IPS DF 4.7 (cell line): ENCODE measurements at regions not wholly inside any gene's neighbourhood (a gene's known extent, or its start where the extent isn't known, plus 50 kb on each side); places are given as distances from the start of the nearest gene placed in this dataset.
"Not testable (repeated sequence)": the region's sequence is repeated elsewhere in the genome, so short reads cannot be mapped to it uniquely, and the experiment has no call there.

ENCODE experiments used
- DNase-seq: peaks from one replicate; pipeline ENCODE4 v3.0.0-alpha.2; 2013; ENCODE audit warnings: low spot score; ENCODE audit errors: extremely low read depth

GRCh38 chr4:75189711-75190335 is 256.9 kb downstream of the PARM1 start:
- no peak for DNase-seq

DNA sequence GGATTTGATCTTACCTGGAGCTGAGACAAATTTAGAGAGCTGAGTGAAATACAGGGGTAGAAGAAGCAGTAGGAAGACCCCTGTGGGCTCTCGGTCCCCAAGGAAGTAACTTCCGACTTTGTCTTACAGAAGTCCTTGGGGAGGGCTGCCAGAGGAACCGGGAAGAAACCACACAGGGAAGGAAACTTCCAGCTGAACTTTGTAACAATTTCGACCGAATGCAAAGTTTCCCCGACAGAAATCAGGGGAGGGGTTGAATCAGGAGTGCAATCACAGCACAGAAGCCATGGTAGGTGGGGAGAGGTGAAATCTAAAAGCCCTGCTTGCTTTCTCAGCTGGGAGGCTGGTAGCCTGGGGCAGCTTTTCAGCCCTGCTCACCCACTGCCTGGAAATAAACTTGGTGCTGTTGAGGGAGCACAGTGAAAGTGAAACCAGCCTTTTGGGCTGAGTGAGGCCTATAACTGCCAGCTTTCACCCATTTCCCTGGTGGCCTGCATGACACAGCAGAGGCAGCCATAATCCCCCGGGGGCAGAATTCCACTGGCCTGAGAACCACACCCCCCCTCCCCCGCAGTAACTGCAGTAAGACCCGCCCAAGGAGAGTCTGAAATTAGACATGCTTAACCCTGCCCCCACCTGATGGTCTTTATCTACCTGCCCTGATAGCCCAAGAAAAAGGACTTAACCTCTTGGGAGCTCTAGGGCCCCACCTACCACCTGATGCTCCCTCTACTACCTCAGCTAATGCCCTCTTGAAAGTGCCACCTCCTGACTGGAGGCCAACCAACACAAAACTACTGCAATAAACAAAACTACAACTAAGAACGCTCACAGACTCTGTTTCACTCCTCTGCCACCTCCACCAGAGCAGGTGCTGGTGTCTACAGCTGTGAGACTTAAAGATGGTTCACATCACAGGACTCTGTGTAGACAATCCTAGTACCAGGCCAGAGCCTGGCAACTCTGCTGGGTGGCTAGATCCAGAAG is 248.2 kb downstream of the PARM1 start:
- no peak for DNase-seq

- DNase-seq: no peak
Observed at GRCh38 chr4:75180217-75180616, 247.3 kb downstream of the PARM1 start.

DNA sequence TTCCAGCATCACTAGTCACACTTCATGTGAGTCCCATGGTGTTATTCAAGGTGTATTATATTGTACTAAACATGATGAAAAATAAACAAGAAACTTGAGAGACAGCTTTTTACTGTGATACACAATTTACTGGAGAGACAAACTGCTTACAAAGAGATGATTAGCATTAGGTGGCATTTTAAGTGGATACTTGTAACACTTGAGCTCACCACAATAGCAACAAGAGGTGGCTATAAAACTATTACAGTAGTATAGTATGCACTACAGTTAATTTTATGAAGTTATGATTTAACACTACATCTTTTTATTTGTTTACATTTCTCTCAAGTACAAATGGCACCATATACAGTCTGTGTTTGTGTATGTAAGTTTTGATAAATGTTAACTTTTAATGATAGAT is 246.6 kb downstream of the PARM1 start:
- no peak for DNase-seq

GRCh38 chr4:75172551-75172950 is 239.6 kb downstream of the PARM1 start:
- no peak for DNase-seq

- DNase-seq: no peak
Observed at GRCh38 chr4:75169427-75169826, 236.5 kb downstream of the PARM1 start.

DNA sequence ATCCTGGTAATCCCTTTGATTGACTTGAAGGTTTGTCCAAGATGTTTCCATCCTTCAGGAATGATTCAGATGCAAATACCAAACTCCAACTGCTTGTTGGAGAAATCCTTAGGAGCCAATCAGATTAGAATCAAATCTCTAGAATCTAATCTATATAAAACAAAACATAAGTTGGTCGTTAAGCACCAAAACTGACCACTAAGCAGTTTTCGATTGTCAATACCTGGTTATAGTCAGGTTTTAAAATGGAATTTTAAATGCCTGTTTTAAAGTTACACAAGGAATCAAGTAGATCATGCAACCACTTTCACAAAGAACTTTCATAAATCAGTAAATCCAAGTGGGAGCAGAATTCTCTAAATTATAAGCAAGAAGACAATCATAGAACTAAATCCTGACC is 236.1 kb downstream of the PARM1 start:
- no peak for DNase-seq

DNA sequence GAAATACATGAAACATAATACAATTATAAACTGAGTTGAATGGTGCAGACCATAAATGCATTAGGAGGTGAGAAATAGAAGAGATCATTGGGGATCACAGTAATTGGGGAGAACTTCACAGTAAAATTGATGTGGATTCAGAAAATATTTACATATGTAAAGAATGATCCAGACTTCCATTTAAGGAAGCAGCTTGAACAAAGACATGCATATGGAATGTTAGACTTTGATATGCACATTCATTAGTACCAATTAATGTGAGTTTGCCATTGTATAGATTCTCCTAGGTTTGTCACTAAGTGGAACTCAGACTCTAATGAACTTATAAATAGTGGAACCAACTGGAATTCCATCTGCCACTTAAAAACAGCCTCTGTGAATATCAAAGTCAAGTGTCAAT is 235.6 kb downstream of the PARM1 start:
- no peak for DNase-seq

DNA sequence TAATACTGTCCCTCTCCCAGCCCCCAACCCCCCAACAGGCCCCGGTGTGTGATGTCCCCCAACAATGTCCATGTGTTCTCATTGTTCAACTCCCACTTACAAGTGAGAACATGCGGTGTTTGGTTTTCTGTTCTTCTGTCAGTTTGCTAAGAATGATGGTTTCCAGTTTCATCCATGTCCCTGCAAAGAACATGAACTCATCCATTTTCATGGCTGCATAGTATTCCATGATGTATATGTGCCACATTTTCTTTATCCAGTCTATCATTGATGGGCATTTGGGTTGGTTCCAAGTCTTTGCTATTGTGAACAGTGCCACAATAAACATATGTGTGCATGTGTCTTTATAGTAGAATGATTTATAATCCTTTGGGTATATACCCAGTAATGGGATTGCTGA is 232.2 kb downstream of the PARM1 start:
- not testable (repeated sequence) for DNase-seq

GRCh38 chr4:75158451-75158850 is 225.5 kb downstream of the PARM1 start:
- no peak for DNase-seq

DNA sequence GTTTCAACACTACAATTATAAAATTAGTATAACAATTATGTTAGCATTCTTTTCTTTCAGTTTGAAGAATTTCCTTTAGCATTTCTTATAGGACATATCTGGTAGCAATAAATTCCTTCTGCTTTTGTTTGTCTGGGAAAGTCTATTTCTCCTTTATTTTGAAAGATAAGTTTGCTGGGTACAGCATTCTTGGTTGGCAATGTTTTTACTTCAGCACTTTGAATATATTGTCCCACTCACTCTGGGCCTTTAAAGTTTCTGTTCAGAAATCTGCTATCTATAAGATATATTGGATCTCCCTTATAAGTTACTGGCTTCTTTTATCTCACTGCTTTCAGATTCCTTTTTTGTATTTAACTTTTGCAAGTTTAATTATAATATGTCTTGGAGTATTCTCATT is 222.1 kb downstream of the PARM1 start:
- DNase-seq: no peak

GRCh38 chr4:75146223-75146622 is 213.3 kb downstream of the PARM1 start:
- DNase-seq: no peak

DNA sequence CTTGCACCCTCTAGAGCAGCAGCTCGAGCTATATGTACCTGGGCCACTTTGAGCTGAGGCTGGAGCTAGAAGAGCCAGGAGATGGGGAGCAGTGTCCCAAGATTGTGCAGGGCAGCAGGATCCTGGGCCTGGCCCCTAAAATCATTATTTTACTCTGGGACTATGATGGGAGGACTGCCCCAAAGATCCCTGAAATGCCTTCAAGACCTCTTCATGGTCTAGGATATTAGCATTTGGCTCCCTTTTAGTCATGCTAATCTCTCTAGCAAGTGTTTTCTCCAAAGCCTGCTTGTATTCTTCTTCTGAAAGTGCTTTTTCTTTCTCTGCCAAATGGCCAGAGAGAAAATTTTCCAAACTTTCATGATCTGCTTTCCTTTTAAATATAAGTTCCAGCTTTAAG is 211.6 kb downstream of the PARM1 start:
- no peak for DNase-seq

- no peak for DNase-seq
Observed at GRCh38 chr4:75142850-75143249, 209.9 kb downstream of the PARM1 start.

GRCh38 chr4:75142382-75142781 is 209.5 kb downstream of the PARM1 start:
- no peak for DNase-seq

- DNase-seq: no peak
Observed at GRCh38 chr4:75141162-75141561, 208.2 kb downstream of the PARM1 start.

GRCh38 chr4:75137302-75137701 is 204.4 kb downstream of the PARM1 start:
- no peak for DNase-seq

GRCh38 chr4:75135068-75135825 is 202.3 kb downstream of the PARM1 start:
- DNase-seq: no peak

DNA sequence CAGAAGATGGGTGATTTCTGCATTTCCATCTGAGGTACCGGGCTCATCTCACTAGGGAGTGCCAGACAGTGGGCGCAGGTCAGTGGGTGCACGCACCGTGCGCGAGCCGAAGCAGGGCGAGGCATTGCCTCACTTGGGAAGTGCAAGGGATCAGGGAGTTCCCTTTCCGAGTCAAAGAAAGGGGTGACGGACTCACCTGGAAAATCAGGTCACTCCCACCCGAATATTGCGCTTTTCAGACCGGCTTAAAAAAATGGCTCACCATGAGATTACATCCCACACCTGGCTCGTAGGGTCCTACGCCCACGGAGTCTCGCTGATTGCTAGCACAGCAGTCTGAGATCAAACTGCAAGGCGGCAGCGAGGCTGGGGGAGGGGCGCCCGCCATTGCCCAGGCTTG is 194.0 kb downstream of the PARM1 start:
- not testable (repeated sequence) for DNase-seq

DNA sequence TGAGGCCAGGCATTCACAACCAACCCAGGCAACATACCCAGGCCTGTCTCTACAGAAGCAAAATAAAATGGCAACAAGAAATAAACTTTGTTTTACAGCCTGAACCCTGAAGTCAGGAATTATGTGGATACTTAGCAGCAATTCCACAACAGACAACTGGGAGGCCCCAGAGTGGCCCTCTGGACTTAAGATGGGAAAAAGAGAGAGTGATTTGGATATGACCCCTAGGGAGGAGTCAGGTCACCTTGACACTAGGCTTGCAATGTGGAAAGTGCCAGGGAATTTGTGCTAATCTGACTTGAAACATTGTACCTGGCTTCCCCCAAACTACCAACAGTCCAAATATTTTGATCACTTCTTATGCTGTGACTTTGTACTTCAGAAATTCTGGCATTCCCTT is 193.1 kb downstream of the PARM1 start:
- DNase-seq: no peak

GRCh38 chr4:75122424-75123014 is 189.6 kb downstream of the PARM1 start:
- no peak for DNase-seq

DNA sequence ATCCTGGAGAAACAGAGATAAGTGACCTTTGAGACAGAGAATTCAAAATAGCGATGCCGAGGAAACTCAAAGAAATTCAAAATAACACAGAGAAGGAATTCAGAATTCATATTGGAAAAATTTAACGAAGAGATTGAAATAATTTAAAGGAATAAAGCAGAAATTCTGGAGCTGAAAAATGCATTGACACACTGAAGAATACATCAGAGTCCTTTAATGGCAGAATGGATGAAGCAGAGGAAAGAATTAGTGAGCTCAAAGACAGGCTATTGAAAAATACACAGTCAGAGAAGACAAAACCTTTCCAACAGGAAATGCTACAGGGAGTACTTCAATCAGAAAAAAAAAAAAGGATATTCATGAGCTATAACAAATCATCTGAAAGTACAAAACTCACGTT is 185.8 kb downstream of the PARM1 start:
- no peak for DNase-seq
